Heart right ventricle (tissue), 16 donors: ENCODE measurements at regions not wholly inside any gene's neighbourhood (a gene's known extent, or its start where the extent isn't known, plus 50 kb on each side); places are given as distances from the start of the nearest gene placed in this dataset.
A peak's percentile ranks its signal among the peaks of the same experiment; 100 is the strongest.

Experiments used
- ATAC-seq, 8 donors: fragments of 200-7000 bp; cut with Tn5 transposase; one replicate each; pipeline ENCODE4 v1.9.1; 2020; ENCODE audit warnings: mild to moderate bottlenecking in 8 of 8, moderate library complexity in 8 of 8, moderate number of reproducible peaks in 1 of 8
- DNase-seq, 2 donors: peaks; one replicate each; pipeline ENCODE4 v3.0.0-alpha.2; 2020
- H3K27ac ChIP-seq, 10 donors: fragments of 200-600 bp; sonication (generic) in 2 of 10; one replicate each; pipeline versions ENCODE4 v1.5.0 to v1.8.0; 2020 to 2022; ENCODE audit warnings: mild to moderate bottlenecking in 3 of 10
- H3K27me3 ChIP-seq, 7 donors: fragments of 200-600 bp; one replicate each; pipeline ENCODE4 v1.8.0; 2021 to 2022; ENCODE audit warnings: mild to moderate bottlenecking in 2 of 7
- H3K36me3 ChIP-seq, 9 donors: fragments of 200-600 bp; sonication (generic) in 1 of 9; one replicate each; pipeline versions ENCODE4 v1.5.0 to v1.8.0; 2020 to 2022; ENCODE audit warnings: mild to moderate bottlenecking in 2 of 9
- H3K4me1 ChIP-seq, 9 donors: fragments of 200-600 bp; sonication (generic) in 1 of 9; one replicate each; pipeline versions ENCODE4 v1.5.0 to v1.8.0; 2020 to 2022; ENCODE audit warnings: mild to moderate bottlenecking in 4 of 9
- H3K4me3 ChIP-seq, 10 donors: fragments of 200-600 bp; sonication (generic) in 2 of 10; one replicate each; pipeline versions ENCODE4 v1.5.0 to v1.8.0; 2020 to 2022; ENCODE audit warnings: mild to moderate bottlenecking in 7 of 10, moderate library complexity in 2 of 10
- H3K9me3 ChIP-seq, 11 donors: fragments of 200-600 bp in 10 of 11; sonication (generic) in 2 of 11; one replicate each; pipeline versions ENCODE4 v1.5.0 to v1.8.0; 2013 to 2022; ENCODE audit warnings: mild to moderate bottlenecking in 2 of 11, control low read depth in 1 of 11, moderate library complexity in 1 of 11
- CTCF ChIP-seq, 9 donors: fragments of 200-600 bp; sonication (generic) in 2 of 9; IDR thresholded peaks; one replicate each; pipeline versions ENCODE4 v1.5.0 to v1.8.0; 2021 to 2022; ENCODE audit warnings: antibody characterized with exemption in 9 of 9, mild to moderate bottlenecking in 5 of 9, moderate library complexity in 1 of 9
- WGBS, 2 donors: extraction: QIAGEN DNeasy Blood & Tissue Kit; methylation state at CpG; one replicate each; pipeline ENCODE4 v1.1.7; 2013; ENCODE audit warnings: inconsistent platforms in 1 of 2; 5-methylcytosine and 5-hydroxymethylcytosine counted together
- intact Hi-C, 10 donors: fragments of 100-400 bp; cut with DNase I; formaldehyde crosslinking; loops; one replicate each; pipeline versions ENCODE4 v1.11.1 to v1.14.2; 2022
- donor health status: Arrhythmogenic right ventricular cardiomyopathy.
- donor health status: ischemic (EF 13 %, LVEDD 7.1; RV severe dilation, severe dysfunction).
- donor health status: healthy with polysubstance abuse.
- donor health status: DM: no; HTN: yes; CAD: no.
- donor health status: DM: no; HTN: no; CAD: no.
- donor health status: ischemic (EF 25% LVEDD 6.9; RV normal size, moderate dysfunction).
- donor health status: ischemic (EF 25% LVEDD 5.7; RV mildly dilated, moderate dysfunction).
- donor health status: healthy.
- donor health status: DM: yes; HTN: yes; CAD: no.
- donor health status: Ischemic cardiomyopathy.
- donor health status: ischemic (EF 35%, LVEDD 5.7; RV mildly dilated, moderate dysfunction).
- donor health status: nonischemic (EF 11% LVEDD 7.7; RV severe dilation, severe dysfunction).
- donor health status: DM: yes; HTN: yes; CAD: no.
- donor health status: PGD.
- donor health status: ischemic (EF 29% LVEDD 5.4; RV normal size, mild dysfunction).
- donor health status: nonischemic (EF 23%, LVEDD 6.1; RV moderate dilation, normal function).

DNA sequence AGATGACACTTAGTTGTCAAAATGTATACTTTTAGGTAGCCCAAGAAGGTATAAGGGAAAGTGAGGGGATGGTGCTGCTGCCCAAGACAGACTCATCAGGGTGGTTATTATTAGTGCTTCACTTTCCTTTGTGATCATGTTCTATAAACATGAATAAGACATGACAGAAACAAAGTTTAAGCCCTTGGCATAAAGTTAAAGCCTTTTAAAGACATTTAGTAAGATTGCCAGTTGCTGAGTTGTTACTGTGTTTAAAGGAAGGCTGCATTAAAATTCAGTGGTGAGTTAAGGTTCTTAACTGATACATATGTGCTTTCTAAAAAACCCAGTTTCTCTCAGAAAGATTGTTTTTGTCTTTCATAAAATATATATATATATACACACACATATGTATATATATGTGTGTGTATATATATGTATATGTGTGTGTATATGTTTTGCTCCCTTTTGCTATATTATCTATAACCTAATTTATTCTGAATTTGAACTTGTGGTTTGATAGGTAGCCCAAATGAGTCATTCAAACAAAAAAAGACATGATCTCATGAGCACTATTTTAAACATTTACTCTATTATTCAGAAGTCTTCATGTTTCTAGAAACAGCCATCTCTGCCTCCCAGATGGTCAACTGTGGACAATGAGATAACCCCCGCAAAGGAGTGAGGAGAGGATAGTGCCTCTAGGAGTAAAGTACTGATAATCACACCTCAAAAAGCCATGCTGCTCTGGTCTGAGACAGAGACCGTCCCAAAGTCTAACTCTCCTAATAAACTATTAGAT, 98.1 kb upstream of the OTUD4 start:
- intact Hi-C loops, result no loop called here
- Histone ChIP-seq H3K4me3 (no peak overlapping the region), H3K27me3 (no peaks in the 10 kb centered on the region), H3K27ac (peak overlapping the region in 7 of 10 donors; percentile 15 to 79 (median 72)), H3K9me3 (peaks cover 0 to 10% (median 0%) of the 10 kb centered on the region in 11 donors), H3K4me1 (peaks cover 5 to 35% (median 26%) of the 10 kb centered on the region in 9 donors), H3K36me3 (no peaks in the 10 kb centered on the region)
- no peak for DNase-seq
- ATAC-seq, result peak in 6 of 8 donors; percentile 17 to 51 (median 24)
- TF ChIP-seq CTCF (IDR thresholded peaks at IDR 0.05), result no peak
- 41 to 42% methylated on average over 2 of the region's 2 CpGs for WGBS, 2 donors

- no peaks in the 10 kb centered on the region for H3K27me3 ChIP-seq
- no peak overlapping the region for H3K27ac ChIP-seq
- DNase-seq (no peak), ATAC-seq (no peak)
- no peak overlapping the region for H3K4me3 ChIP-seq
- peaks cover 0 to 14% (median 0%) of the 10 kb centered on the region in 11 donors for H3K9me3 ChIP-seq
- no peaks in the 10 kb centered on the region for H3K36me3 ChIP-seq
- TF ChIP-seq CTCF (IDR thresholded peaks at IDR 0.05), result no peak
- H3K4me1 ChIP-seq, result peaks cover 5 to 32% (median 26%) of the 10 kb centered on the region in 9 donors
- WGBS, 2 donors, result 65 to 70% methylated on average over 1 of the region's 1 CpG
- intact Hi-C loops, result no loop called here
Measured at GRCh38 chr4:145277011-145277410, 96.6 kb upstream of the OTUD4 start.

GRCh38 chr4:145276050-145276449, 95.7 kb upstream of the OTUD4 start:
- Histone ChIP-seq H3K27me3 (no peaks in the 10 kb centered on the region), H3K9me3 (peaks cover 0 to 14% (median 0%) of the 10 kb centered on the region in 11 donors), H3K4me3 (no peak overlapping the region), H3K4me1 (peaks cover 5 to 28% (median 24%) of the 10 kb centered on the region in 9 donors), H3K36me3 (no peaks in the 10 kb centered on the region), H3K27ac (no peak overlapping the region)
- intact Hi-C loops, result no loop called here
- peak in 2 of 8 donors; percentile 45 to 68 for ATAC-seq
- 70 to 74% methylated on average over 4 of the region's 4 CpGs for WGBS, 2 donors
- no peak for TF ChIP-seq CTCF (IDR thresholded peaks at IDR 0.05)
- no peak for DNase-seq

DNA sequence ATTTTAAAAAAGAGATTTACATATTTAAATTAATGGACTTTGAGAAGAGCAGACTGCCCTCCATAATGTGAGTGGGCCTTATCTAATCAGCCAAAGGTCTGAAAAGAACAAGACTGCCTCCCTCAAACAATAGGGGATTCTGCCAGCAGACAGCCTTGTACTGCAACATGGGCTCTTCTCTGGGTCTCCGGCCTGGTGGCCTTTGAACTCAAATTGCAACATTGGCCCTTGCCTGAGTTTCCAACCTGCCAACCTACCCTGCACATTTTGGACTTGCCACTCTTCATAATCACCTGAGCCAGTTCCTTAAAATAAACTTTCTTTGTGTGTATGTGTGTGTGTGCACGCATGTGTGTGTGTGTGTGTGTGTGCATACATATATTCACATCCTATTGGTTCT, 90.8 kb upstream of the OTUD4 start:
- H3K4me1 ChIP-seq, result no peaks in the 10 kb centered on the region
- intact Hi-C loops, result no loop called here
- H3K27ac ChIP-seq, result no peak overlapping the region

More for the DNA sequence above, 90.8 kb upstream of the OTUD4 start:
- WGBS, 2 donors, result 44 to 89% methylated on average over 2 of the region's 2 CpGs
- Histone ChIP-seq H3K9me3 (peaks cover 0 to 14% (median 0%) of the 10 kb centered on the region in 11 donors), H3K27me3 (no peaks in the 10 kb centered on the region), H3K36me3 (no peaks in the 10 kb centered on the region), H3K4me3 (no peak overlapping the region)
- no peak for TF ChIP-seq CTCF (IDR thresholded peaks at IDR 0.05)
- ATAC-seq (no peak), DNase-seq (no peak)
